ENCODE measurements at regions not wholly inside any gene's neighbourhood (a gene's known extent, or its start where the extent isn't known, plus 50 kb on each side); places are given as distances from the start of the nearest gene placed in this dataset.

DNA sequence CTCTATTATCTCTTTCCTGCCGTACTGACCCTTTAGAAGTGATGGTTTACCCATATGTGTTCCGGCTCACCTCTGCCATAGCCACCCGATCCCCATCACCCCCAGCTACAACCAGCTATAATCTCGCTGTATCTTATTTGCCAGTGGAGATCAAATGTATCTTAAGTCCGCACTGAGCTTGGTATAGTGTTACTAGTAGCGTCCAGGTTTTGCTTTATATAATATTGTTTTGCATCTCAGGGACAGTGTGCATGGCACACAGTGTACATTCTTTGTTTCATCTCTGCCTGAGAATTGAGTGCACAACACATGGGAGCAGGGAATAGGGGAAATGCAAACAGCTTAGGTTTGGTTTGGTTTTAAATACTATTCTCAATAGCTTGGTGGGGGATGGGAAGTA lies 135.8 kb upstream of the SNX2 start:
- TF ChIP-seq, protein P1, sequence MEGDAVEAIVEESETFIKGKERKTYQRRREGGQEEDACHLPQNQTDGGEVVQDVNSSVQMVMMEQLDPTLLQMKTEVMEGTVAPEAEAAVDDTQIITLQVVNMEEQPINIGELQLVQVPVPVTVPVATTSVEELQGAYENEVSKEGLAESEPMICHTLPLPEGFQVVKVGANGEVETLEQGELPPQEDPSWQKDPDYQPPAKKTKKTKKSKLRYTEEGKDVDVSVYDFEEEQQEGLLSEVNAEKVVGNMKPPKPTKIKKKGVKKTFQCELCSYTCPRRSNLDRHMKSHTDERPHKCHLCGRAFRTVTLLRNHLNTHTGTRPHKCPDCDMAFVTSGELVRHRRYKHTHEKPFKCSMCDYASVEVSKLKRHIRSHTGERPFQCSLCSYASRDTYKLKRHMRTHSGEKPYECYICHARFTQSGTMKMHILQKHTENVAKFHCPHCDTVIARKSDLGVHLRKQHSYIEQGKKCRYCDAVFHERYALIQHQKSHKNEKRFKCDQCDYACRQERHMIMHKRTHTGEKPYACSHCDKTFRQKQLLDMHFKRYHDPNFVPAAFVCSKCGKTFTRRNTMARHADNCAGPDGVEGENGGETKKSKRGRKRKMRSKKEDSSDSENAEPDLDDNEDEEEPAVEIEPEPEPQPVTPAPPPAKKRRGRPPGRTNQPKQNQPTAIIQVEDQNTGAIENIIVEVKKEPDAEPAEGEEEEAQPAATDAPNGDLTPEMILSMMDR (conservative IDR thresholded peaks at IDR 0.05 in 1 of 2, IDR thresholded peaks at IDR 0.05 in 1 of 2; ENCODE audit: low read depth in 1 of 2, low read length in 2 of 2), result no peak
- TF ChIP-seq EZH2 (IDR thresholded peaks at IDR 0.05; ENCODE audit: low read length, missing control alignments), result no peak
